OCI-LY3 (cell line): ENCODE measurements at regions not wholly inside any gene's neighbourhood (a gene's known extent, or its start where the extent isn't known, plus 50 kb on each side); places are given as distances from the start of the nearest gene placed in this dataset.

ENCODE experiments used
- H2AFZ ChIP-seq: fragments of 200-600, 300-600 bp; shearing (Covaris generic); 2 replicates; pipeline ENCODE4 v1.6.0; 2014; ENCODE audit warnings: antibody characterized with exemption, low read depth, low read length
- H3K27ac ChIP-seq: fragments of 200-600, 300-600 bp; sonication (generic); 2 replicates; pipeline ENCODE4 v1.5.1; 2014; ENCODE audit warnings: mild to moderate bottlenecking, low read length, moderate library complexity, mixed read lengths
- H3K27me3 ChIP-seq: fragments of 200-600, 300-600 bp; sonication (generic); 2 replicates; pipeline ENCODE4 v1.6.1; 2014; ENCODE audit warnings: low read depth, low read length, mixed read lengths
- H3K36me3 ChIP-seq: fragments of 200-600, 300-600 bp; sonication (generic); replicated peaks from 2 replicates; pipeline ENCODE3; 2014; ENCODE audit warnings: low read depth, low read length, mixed read lengths
- H3K4me1 ChIP-seq: fragments of 300-600, 200-600 bp; sonication (generic); 2 replicates; pipeline ENCODE4 v1.6.1; 2014; ENCODE audit warnings: low read length, mixed read lengths
- H3K4me2 ChIP-seq: fragments of 200-600, 300-600 bp; sonication (generic); 2 replicates; pipeline ENCODE4 v1.6.1; 2014; ENCODE audit warnings: low read length, mixed read lengths
- H3K4me3 ChIP-seq: fragments of 300-600, 200-600 bp; sonication (generic); 2 replicates; pipeline ENCODE4 v1.5.1; 2014; ENCODE audit warnings: antibody characterized with exemption, mild to moderate bottlenecking, low read length, moderate library complexity
- H3K79me2 ChIP-seq: fragments of 300-600, 200-600 bp; shearing (Covaris generic); 2 replicates; pipeline ENCODE4 v1.6.1; 2014; ENCODE audit warnings: mild to moderate bottlenecking, low read length, mixed read lengths
- H3K9ac ChIP-seq: fragments of 300-600, 200-600 bp; shearing (Covaris generic); 2 replicates; pipeline ENCODE4 v1.6.0; 2014; ENCODE audit warnings: mild to moderate bottlenecking, low read length, moderate library complexity
- H3K9me3 ChIP-seq: fragments of 200-600, 300-600 bp; shearing (Covaris generic); 2 replicates; pipeline ENCODE4 v1.6.1; 2014; ENCODE audit warnings: low read length, mixed read lengths; ENCODE audit not compliant: insufficient read depth
- H4K20me1 ChIP-seq: fragments of 200-600, 300-600 bp; sonication (generic); 2 replicates; pipeline ENCODE4 v1.6.1; 2016; ENCODE audit warnings: low read length, mixed read lengths; ENCODE audit not compliant: insufficient read depth
- EZH2phosphoT487 ChIP-seq: fragments of 200-600 bp; shearing (Covaris generic); IDR thresholded peaks from 2 replicates; pipeline ENCODE4 v1.6.1; 2018; ENCODE audit warnings: antibody characterized with exemption, mixed run types, low read depth
- TF ChIP-seq, protein P1 (sequence below): fragments of 200-600, 300-600 bp; sonication (generic); IDR thresholded peaks from 2 replicates; pipeline ENCODE4 v1.5.1; 2014; ENCODE audit warnings: antibody characterized with exemption, low read length, low read depth

DNA sequence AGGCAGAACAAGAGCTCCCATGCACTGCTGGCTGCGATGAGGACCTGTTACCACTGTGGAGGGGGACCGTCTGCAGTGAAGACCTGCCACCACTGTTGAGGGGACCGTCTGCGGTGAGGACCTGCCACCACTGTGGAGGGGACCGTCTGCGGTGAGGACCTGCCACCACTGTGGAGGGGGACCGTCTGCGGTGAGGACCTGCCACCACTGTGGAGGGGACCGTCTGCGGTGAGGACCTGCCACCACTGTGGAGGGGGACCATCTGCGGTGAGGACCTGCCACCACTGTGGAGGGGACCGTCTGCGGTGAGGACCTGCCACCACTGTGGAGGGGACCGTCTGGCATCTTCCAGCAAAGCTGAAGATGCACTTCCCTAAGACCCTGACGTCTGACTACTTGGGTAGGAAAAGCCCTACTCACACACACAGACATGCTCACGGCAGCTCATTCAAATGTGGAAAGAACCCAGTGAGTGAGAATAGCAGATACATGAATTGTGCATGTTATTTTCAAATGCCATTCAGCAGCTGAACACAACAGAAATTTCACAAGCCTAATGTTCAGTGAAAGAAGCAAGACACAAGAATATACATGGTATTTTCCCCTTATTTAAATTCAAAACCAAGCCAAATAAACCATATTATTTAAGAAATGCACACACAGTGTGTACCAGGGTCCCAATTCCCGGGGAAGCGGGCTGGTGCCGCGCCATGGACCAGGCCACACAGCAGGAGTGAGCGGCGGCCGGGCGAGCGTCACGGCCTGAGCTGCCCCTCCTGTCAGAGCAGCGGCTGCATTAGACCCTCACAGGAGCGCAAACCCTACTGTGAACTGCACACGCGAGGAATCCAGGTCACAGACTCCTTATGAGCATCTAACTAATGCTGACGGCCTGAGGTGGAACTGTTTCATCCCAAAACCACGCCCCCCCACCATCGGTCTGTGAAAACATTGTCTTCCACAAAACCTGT, 64.2 kb upstream of the METRNL start:
- no peak overlapping the region for H3K27ac ChIP-seq
- TF ChIP-seq EZH2phosphoT487: no peak
- TF ChIP-seq, protein P1, sequence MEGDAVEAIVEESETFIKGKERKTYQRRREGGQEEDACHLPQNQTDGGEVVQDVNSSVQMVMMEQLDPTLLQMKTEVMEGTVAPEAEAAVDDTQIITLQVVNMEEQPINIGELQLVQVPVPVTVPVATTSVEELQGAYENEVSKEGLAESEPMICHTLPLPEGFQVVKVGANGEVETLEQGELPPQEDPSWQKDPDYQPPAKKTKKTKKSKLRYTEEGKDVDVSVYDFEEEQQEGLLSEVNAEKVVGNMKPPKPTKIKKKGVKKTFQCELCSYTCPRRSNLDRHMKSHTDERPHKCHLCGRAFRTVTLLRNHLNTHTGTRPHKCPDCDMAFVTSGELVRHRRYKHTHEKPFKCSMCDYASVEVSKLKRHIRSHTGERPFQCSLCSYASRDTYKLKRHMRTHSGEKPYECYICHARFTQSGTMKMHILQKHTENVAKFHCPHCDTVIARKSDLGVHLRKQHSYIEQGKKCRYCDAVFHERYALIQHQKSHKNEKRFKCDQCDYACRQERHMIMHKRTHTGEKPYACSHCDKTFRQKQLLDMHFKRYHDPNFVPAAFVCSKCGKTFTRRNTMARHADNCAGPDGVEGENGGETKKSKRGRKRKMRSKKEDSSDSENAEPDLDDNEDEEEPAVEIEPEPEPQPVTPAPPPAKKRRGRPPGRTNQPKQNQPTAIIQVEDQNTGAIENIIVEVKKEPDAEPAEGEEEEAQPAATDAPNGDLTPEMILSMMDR: no peak

DNA sequence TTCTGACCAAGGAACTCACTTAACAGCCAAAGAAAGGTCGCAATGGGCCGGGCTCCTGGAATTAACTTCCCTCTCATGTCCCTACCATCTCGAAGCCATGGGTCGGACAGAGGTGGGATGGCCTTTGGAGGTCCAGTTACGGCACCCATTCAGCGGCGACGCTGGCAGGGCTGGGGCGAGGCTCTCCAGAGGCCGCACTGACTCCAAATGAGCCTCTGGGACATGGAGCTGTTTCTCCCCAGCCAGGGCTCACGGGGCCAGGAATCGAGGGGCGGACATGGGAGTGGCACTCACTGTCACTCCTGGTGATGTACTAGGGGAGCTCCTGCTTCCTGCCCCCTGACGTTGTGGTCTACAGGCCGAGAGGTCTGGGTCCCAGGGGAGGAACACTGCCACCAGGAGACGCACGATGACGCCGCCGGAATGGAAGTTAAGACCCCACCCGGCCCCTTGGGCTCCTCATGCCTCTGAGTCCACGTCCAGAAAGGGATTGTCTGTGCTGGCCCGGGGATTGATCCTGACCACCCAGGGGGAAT, 60.7 kb upstream of the METRNL start:
- H3K4me1 ChIP-seq: no peaks in the 10 kb centered on the region
- no peak overlapping the region for H3K9ac ChIP-seq
- no peak overlapping the region for H3K4me2 ChIP-seq
- TF ChIP-seq EZH2phosphoT487: no peak
- TF ChIP-seq, protein P1: no peak
- no peaks in the 10 kb centered on the region for H3K79me2 ChIP-seq
- H3K36me3 ChIP-seq: no peaks in the 10 kb centered on the region
- H3K27ac ChIP-seq: no peak overlapping the region
- H3K9me3 ChIP-seq: no peaks in the 10 kb centered on the region
- no peaks in the 10 kb centered on the region for H3K27me3 ChIP-seq
- no peak overlapping the region for H2AFZ ChIP-seq
- H3K4me3 ChIP-seq: no peak overlapping the region
- no peaks in the 10 kb centered on the region for H4K20me1 ChIP-seq

More for the DNA sequence above, 64.2 kb upstream of the METRNL start:
- H3K9me3 ChIP-seq: no peaks in the 10 kb centered on the region
- H3K79me2 ChIP-seq: no peaks in the 10 kb centered on the region
- peaks cover 9% of the 10 kb centered on the region for H3K4me1 ChIP-seq
- H3K4me2 ChIP-seq: no peak overlapping the region
- no peak overlapping the region for H2AFZ ChIP-seq
- no peaks in the 10 kb centered on the region for H3K27me3 ChIP-seq
- H3K4me3 ChIP-seq: no peak overlapping the region
- H4K20me1 ChIP-seq: no peaks in the 10 kb centered on the region
- no peaks in the 10 kb centered on the region for H3K36me3 ChIP-seq
- no peak overlapping the region for H3K9ac ChIP-seq

DNA sequence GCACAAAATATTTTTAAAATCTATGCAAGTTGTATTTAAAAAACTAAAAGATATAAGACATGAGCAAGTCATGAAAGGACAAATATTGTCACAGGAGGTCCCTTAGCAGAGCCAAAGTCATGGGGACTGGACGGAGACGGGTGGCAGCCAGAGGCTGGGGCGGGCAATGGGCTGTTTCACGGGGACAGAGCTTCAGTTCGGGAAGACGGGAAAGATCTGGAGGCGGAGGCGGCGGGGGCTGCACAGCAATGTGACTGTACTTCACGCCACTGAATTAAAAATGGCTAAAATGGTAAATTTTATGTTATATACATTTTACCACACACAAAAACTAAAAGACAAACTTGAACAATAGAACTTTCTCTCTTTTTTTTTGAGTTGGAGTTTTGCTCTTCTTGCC, 60.0 kb upstream of the METRNL start:
- no peaks in the 10 kb centered on the region for H4K20me1 ChIP-seq
- H3K9ac ChIP-seq: no peak overlapping the region
- TF ChIP-seq EZH2phosphoT487: no peak
- TF ChIP-seq, protein P1: no peak
- no peak overlapping the region for H2AFZ ChIP-seq
- no peak overlapping the region for H3K27ac ChIP-seq
- no peaks in the 10 kb centered on the region for H3K79me2 ChIP-seq
- H3K4me1 ChIP-seq: no peaks in the 10 kb centered on the region
- H3K9me3 ChIP-seq: no peaks in the 10 kb centered on the region
- no peaks in the 10 kb centered on the region for H3K27me3 ChIP-seq
- no peak overlapping the region for H3K4me3 ChIP-seq
- no peaks in the 10 kb centered on the region for H3K36me3 ChIP-seq
- no peak overlapping the region for H3K4me2 ChIP-seq

DNA sequence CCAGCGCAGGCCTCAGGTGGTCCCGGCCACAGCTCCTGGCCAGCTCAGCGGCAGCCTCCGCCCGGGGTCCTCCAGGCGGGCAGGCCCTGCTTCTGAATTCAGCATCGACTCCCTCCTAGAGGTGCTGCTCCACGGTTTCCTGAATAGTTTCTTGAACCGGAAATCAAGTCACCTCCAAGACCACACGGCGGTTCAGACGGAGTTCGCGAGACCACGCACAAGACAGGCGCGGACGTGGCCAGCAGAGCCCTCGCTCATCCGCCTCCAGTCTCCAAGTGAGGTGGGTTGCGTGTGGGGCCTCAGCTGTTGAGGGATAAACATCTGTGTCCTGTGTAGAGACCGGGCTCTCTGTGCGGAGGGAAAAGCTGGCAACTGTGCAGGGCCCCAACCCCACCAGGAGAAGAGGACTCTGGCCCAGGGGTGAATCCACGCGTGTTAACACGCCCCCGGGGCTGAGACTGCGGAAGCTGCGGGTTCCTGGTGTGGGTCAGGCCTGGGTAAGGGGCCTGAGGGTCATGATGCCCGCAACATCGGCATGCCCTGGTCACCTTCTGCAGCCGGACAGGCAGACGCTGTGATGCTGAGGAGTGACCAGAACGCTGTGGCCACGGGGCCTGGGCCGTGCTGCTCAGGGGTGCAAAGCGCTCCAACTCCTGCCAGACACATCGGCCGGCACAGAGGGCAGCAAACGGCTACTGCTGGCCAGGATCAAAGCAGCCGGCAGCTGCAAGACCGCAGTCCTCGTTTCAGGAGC, 55.0 kb upstream of the METRNL start:
- Histone ChIP-seq H3K4me3 (no peak overlapping the region), H4K20me1 (no peaks in the 10 kb centered on the region), H3K36me3 (no peaks in the 10 kb centered on the region), H3K9me3 (no peaks in the 10 kb centered on the region), H3K27me3 (no peaks in the 10 kb centered on the region), H3K27ac (no peak overlapping the region), H2AFZ (no peak overlapping the region), H3K79me2 (no peaks in the 10 kb centered on the region), H3K9ac (no peak overlapping the region), H3K4me1 (no peaks in the 10 kb centered on the region), H3K4me2 (no peak overlapping the region)
- TF ChIP-seq EZH2phosphoT487: no peak
- TF ChIP-seq, protein P1: no peak
